ENCODE measurements at regions not wholly inside any gene's neighbourhood (a gene's known extent, or its start where the extent isn't known, plus 50 kb on each side); places are given as distances from the start of the nearest gene placed in this dataset.

DNA sequence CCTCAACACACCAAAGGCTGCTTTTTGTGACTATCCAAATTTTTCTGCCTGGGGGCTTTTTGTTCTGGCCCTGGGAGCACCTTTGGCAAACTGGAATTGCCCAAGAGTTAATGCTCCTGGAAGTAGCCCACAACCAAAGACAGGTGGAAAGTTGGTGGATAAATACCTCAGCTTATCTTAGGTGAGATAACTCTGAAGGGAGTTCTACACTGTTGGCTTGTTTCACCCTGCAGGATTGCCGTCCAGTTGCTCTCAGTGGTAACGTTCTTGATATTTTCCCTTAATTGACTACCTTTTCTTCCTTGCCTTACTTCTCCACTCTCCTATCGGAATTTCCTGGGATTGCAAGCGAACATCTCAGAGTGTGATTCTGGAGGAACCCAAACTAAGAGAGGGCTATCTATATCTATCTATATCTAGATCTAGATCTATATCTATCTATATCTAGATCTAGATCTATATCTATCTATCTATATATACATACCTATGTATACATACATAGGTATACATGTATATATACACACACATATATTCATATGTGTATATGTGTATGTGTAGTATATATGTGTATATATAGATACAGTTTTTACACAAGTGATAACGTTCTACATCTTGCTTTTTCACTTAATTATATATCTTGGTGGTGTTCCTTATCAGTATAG lies 82.6 kb upstream of the DHX15 start:
- no peak for DNase-seq

DNA sequence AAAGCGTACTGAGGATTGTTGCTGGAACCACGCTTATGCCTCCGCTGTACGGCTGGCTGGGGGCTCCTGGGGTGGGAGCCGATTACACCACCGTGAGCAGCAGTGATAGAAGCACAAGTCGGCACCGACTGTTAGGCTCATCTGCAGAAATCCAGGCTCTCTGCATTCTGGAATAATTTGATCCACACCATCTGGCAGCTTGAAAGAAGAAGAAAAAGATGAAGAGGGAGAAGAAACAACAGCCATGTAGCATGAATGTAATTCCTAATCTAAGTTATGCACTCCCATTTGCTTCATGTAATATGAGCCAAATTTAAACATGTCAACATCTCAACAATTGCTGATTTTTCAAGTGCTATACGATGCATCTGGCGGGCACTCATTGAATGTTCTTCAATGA lies 84.6 kb upstream of the DHX15 start:
- DNase-seq, result no peak

DNA sequence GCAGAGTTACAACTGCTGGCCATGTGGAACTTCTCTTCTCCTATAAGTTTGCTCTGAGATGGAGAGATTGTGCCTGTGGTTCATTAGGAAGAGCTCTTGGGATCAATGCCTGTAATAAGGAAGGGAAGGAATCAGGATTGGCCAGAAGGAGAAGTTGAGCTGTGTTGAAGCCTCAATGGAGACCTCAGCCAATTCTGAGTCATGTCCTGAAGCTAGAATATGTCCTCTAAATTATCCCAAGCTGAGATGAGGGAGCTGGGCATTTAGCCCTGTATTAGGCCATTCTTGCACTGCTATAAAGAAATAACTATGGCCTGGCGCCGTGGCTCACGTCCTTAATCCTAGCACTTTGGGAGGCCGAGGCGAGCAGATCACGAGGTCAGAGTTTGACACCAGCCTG lies 85.4 kb upstream of the DHX15 start:
- no peak for DNase-seq

DNA sequence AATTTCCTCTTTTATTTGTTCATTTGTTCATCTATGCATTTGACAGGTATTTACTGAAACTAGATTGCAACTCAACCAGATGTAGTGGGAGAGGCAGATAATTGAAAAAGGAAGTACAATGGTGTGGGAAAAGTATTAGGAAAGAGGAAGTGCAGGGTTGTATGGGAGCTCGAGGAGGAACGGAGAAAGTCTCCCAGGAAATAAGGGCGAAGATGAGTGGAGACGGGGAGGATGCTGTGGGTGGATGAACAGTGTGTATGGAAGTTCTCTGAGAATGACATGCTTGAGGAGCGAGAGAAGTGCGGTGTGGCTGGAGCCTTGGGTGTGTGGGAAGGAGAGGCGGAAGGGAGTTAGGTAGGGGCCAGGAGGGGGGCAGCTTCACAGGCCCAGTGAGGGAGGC lies 87.5 kb upstream of the DHX15 start:
- DNase-seq, result no peak

DNA sequence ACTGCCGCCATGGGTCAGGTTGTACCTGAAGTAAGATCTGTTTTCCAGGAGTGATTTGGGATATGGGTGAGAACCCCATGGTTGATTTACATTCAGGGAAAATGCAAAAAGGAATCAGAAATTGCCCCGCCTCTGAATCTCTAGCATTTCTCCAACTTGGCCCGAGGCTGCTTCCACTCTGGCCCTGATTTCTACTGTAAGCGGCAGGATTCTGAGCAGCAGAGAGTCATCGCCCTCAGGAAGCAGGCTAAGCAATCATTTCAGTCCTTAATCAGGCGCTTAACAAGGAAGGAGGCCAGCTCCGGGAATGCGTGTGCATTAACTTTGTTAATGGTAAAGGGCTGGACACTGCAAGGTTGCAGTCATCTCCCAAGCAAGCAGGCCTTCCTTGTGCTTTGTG lies 88.5 kb upstream of the DHX15 start:
- no peak for DNase-seq

DNA sequence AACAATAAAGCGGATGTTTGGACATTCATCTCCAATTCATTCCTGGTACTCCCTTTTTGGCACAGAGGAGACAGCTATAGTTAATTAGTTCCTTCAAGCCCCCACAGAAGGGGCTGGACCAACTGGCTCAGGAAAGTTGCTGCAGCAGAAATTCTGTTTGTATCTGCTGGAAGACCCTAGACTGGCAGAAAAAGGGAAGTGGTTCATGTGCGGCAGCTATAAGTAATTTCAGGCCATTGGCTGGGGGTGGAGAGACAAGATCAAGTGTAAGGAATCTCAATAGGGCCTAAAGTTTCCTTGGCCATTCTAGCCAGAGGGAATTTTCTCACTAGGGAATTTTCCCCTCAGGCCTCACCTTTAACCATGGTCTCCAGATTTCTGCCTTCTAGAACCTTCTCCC lies 89.9 kb upstream of the DHX15 start:
- DNase-seq, result no peak

DNA sequence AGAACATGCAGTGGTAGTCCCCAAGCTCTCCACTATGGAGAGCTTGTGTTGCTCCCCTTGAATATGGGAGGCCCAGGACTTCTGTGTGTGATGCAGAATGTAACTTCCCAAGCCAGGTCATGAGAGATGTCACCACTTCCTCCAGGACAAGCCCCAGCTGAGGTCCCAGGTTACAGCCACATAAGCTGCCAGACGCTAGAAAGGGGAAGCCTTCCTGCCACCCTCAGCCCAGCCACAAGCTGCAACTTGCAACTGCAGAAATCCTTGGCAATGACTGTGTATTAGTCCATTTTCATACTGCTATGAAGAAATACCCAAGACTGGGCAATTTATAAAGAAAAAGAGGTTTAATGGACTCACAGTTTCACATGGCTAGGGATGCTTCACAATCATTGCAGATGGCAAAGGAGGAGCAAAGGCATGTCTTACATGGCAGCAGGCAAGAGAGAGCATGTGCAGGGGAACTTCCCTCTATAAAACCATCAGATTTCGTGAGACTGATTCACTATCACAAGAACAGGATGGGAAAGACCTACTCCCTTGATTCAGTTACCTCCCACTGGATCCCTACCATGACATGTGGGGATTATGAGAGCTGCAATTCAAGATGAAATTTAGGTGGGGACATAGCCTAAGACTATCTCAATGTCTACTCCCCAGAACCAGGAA lies 91.5 kb upstream of the DHX15 start:
- no peak for DNase-seq

DNA sequence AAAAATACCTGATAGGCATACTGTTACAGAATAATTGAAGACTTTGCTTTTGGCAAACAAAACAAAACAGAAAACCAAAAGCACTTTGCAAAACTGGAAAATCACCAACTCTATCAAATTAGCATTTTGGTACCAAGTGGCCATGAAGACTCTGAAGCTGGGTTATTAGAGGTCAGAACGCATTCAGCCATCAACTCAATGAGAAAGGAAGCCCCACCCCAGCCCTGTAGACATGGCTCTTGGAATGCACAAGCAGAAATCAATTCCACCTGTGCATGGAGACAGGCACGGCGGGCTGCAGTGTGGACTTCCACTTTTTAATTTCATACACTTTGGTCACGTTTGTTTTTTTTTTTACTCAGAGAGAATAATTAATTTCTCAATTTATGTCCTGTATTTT lies 93.6 kb upstream of the DHX15 start:
- no peak for DNase-seq

DNA sequence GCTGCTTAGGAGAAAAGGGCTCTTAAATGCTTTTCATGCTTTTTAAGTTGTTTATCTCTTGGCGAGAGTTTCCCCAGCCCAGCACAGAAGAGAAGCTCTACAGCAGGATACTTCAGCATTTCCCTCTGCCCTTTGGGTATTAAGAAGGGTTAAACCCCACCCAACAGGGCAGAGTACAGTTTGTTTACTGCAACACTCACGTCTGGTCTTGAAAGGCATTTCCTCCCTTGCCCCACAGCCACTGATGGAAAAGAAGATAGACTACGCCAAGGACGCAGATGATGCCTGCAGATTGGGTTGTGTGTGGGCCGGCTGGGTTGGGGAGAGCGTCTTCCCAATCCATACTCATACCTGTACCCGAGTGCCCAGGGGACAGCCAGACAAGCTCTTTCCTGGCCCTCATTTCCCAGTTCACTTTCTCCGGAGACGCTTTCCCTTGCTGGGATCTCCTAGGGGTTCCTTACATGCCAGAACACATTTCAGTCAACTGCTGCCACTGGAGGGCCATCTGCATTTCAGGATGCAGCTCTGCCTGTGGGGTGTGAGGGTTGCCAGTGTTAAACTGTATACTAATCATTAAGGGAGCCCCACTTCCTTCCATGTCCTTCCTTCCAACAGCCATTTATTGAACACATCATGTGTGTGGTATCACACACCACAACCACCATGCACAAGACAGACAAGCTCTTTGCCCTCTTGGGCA lies 96.5 kb upstream of the DHX15 start:
- DNase-seq, result no peak

DNA sequence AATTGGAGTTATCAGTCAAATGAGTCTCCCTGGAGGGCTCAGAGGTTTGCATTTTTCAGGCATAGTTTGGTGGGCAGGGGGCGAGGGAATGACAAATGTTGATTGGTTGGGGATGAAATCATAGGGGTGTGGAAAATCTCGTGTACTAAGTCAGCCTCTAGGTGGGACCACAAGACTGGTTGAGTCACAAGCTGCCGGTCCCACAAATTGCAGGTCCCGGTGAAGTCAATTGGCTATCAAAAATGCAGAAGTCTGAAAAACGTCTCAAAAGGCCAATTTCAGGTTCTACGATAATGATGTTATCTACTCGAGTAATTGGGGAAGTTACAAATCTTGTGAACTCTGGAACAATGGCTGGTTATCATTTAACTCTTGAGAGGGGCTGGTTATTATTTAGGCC lies 98.8 kb upstream of the DHX15 start:
- no peak for DNase-seq

DNA sequence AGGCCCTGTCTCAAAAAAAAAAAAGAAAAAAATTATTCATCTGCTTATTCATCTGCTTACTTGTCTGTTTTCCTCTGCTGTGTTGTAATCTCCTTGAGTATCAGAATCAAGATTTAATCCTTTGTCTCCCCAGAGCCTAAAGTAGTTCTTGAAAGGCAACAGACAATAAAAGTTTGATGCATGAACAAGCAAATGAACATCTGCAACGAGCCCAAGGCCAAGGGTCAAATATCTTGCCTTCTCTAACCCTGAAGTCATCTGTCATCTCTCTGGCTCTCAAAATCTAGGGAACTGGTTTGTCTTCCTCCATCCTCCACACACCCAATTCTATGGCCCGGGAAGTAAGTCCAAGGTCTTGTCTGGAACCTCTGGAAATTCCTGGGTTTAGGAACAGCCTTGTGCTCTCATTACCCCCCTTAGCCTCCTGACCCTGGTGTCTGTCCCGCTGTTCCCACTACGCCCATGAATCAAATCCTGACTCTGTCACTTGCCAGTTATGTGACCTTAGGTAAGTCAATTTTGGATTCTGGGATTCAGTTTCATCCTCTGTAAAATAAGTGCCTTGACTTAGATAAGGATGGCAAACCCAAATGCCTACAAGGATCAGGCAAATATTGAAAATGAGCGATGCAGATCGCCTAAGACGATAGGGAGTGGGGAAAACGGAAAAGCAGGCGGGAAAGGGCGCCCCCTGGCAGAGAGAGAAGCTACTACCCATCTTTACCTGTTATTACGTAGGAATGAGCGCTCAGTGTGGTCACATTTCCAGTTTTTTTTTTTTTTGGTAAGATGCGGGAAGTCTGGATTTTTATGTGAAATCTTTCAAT lies 102.7 kb upstream of the DHX15 start:
- peak; percentile 31 to 37 for DNase-seq

DNA sequence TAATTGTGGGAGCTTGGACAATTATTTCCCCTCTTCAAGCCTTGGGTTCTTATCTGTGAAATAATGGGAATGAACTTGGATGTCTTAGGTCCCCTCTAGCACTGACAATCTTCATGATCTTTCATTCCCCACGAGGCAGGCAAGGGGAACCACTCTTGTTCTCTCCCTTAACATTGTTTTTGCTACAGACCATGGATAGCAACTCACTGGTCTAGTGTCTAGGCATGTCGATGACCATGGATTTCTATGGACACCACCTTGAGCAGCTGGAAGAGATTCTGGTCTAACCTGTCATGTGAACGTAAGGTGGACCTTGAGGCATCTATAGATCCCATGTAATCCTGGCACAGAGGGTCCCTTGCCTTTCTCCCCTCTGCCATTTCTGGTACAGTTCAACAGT lies 104.1 kb upstream of the DHX15 start:
- no peak for DNase-seq

DNA sequence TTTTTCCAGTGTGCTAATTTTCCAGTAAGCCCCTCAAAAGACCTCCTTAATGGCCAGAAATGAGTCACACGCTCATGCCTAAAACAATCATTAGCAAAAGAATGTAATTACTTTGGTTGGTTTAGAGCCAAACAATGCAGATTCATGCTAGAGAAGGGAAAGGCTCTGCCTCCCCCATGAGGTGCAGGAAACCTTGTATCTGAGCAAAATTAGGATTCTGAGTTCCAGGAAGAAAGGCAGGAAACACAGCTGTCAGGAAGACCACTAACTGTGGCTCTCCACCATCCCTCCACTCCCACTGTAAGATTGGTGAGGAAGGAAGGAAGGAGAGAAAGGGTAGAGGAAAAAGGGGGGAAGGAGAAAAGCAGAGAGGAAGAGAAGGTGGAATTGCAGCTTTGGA lies 104.9 kb upstream of the DHX15 start:
- DNase-seq, result no peak

DNA sequence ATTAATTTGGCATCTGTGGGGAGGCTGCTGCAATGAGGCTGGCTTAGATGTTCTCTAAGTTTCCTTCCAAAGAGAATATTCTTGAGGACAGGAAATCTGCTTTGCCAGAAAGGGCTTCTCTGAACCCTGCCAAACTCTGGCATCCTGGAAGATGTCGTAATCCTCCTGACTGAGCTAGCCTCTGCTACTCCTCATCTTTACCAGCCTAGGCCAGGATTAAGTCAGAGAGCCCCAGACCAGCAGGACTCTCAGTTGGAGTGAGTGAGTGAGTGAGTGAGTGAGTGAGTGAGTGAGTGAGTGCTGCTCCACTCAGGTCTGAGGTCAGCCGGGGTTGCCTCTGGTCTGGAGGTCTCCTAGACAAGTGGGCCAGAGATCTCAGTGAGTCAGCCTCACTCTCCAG lies 104.9 kb upstream of the SOD3 start:
- DNase-seq, result no peak

DNA sequence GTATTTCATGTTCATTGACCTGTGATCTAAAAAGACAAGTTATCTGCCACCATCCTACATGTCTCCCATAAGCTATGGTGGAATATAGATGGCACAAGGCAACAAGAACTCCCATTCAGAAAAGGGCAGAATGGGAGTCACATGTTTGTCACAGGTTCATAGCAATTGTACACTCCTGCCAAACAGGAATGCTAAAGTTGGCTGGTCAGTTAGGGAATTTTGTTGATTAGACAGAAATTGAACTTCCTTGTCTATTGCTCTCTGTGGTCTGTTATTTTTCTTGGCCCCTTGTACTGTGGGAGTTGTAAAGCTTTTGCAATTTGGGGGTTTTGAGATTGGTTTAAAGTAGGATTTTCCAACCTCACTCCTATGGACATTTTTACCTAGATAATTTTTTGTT lies 101.7 kb upstream of the SOD3 start:
- DNase-seq, result no peak

DNA sequence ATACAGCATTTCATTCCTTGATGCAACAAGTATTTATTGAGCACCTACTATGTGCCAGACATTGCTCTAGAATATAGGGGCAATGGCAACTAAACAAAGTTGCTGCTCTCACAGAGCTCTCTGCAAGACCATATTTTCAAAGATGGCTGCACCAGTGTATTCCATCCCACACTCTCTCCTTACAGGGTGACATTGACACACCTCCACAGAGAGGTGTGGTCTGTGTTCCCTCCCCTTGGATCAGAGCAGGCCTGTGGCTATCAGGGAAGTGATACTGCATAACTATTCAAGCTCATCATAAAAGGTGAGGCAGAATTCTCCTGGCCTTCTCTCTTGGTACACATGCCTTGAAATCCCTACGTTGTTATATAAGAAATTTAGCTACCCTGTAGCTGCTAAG lies 95.3 kb upstream of the SOD3 start:
- no peak for DNase-seq

DNA sequence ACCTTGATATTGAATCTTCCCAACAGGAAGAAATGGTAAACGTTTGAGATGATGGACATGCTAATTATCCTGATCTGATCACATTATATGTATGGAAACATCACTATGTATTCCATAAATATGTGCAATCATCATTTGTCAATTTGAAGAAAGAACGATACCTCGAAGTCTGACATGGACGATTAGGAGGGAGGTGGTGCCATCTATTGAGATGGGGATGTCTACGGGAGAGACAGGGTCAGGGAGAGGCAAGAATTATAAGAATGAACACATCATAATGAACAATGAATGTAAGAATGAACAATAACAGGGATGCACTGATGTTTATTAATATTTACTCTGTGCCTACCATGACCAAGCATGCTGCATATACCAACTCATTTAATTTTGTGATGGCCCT lies 93.7 kb upstream of the SOD3 start:
- no peak for DNase-seq

DNA sequence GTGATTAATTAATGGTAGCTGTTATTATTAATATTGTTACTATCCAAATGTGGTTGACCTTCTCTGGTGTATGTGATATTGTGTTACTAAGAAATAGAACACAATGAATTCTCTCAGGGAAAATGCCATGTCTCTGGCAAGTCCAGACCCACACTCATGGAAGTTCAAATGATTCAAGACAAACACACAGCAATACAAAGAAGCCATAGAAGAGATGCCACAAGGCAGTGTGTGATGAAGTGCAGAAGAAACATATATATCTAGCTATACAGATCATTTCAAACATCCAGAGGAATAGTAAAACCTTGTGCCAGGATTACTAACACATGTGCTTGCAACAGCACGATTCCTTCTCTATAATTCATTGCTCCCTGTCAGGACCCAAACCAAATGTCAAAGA lies 93.1 kb upstream of the SOD3 start:
- no peak for DNase-seq

DNA sequence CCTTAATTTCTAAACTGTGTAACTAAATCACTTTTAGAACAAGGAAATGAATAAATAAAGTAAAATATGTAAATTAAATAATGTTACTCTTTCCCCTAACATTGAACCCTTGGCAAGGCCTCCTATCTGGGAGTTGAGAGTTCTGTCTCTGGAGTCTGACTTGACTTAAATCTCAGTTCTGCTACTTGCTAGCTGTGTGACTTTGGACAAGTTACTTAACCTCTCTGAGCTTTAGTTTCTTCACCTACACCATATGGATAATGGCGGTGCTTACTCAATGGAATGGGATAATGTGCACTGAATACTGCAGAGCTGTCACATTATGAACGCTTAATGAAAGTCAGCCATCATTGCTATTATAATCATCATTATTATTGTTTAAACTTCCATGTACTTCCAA lies 92.1 kb upstream of the SOD3 start:
- no peak for DNase-seq

DNA sequence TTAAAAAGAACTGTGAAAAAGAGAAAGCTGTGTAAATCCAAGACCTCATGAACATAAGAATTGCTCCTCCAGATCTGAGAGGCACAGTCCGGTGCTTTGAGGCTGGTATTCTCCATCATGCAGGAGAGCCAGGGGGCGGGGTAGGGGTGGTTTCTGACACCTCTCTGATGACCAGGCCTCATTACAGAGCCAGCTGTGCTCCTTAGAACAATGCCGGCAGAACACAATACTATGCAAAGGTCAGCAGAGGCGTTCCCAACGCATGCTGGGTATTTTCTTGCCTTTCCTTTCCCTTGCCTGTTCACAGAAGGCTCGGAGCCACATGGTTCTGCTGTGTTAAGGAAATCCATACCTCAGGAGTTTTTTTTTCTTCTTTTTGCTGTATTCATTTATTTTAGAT lies 91.2 kb upstream of the SOD3 start:
- no peak for DNase-seq

DNA sequence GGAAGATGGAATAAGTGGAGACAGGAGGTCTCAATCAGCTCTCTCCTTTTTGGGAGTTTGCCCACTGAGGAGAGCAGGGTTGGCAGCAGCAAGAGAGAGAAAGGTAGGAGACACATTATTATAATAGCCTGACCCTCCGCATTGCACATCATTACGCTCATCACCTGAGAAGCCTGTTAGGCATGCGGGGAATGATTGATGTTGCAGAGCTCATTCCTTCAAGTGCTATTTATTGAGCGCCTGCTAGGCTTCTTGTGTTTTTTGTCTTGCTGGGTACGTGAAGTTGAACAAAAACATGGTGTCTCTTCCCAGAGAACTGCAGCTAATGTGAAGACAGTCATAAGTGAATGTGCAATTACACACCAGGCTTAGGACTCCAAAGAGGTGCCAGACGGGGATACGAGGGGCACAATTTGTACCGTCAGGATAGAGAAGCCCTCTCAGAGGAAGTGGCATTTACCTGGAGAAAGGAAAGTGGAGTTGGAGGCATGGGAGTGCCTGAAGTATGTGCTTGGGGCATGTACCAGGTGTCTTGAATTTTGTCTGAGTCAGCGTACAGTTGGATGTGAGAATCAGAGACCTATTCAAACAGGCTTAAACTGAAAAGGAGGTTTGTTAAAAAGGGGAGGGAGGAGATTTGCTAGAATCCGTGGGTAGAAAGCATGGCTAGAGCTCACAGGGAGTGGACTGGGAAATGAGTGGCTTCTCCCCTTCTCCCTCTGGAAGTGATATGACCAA lies 90.2 kb upstream of the SOD3 start:
- DNase-seq, result no peak

DNA sequence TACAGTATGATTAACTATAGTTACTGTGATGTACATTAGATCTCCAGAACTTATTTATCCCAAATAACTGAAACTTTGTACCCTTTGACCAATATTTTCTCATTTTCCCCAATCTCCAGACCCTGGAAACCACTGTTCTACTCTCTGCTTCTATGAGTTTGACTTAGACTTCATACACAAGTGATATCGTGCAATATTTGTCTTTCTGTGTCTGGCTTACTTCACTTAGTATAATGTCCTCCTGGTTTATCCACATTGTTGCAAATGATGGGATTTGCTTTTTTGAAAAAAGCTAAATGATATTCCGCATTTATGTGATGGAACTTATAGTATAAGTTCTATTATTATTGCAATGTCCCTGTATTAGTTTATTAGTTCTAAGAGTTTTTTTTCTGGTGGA lies 81.8 kb upstream of the SOD3 start:
- no peak for DNase-seq

DNA sequence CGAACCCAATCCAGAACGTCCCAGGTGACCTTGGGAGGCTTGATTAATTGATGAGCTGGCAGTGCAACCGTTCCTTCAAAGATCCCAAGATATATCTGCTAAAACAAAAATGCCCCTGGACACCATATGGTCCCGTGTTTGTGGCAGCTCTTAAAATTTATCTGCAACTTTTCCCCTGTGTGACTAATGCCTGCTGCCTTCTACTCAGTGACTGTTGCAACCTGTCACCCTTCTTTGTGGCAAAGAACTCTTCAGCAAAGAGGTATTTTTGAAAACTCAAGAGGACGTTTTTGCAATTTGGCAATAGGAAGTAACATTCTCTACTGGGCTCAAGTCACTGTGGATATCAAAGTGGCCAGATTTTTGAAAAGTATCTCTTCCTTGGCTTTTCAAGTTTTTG lies 75.8 kb upstream of the SOD3 start:
- no peak for DNase-seq
